ENCODE measurements at regions not wholly inside any gene's neighbourhood (a gene's known extent, or its start where the extent isn't known, plus 50 kb on each side); places are given as distances from the start of the nearest gene placed in this dataset.
A peak's percentile ranks its signal among the peaks of the same experiment; 100 is the strongest.
"Not testable (repeated sequence)": the region's sequence is repeated elsewhere in the genome, so short reads cannot be mapped to it uniquely, and the experiment has no call there.

- Mint-ChIP-seq H3K36me3 (peaks cover 0 to 14% (median 0%) of the 10 kb centered on the region in 3 donors), H3K4me1 (no peaks in the 10 kb centered on the region), H3K27ac (no peak overlapping the region), H3K9me3 (peaks cover 0 to 34% (median 18%) of the 10 kb centered on the region in 9 donors), H3K4me3 (no peak overlapping the region), H3K27me3 (peaks cover 2 to 7% (median 3%) of the 10 kb centered on the region in 5 donors)
- ATAC-seq (no peak), DNase-seq (no peak)
- POLR2A ChIA-PET, result no interaction called here
Observed at GRCh38 chr5:62795926-62796325, 217.3 kb downstream of the LRRC70 start.

GRCh38 chr5:62794456-62794855 is 215.8 kb downstream of the LRRC70 start:
- peaks cover 0 to 34% (median 18%) of the 10 kb centered on the region in 9 donors for H3K9me3 Mint-ChIP-seq
- POLR2A ChIA-PET, result no interaction called here
- ATAC-seq, result no peak
- no peak overlapping the region for H3K27ac Mint-ChIP-seq
- no peak overlapping the region for H3K4me3 Mint-ChIP-seq
- DNase-seq, result no peak
- H3K36me3 Mint-ChIP-seq, result peaks cover 0 to 14% (median 0%) of the 10 kb centered on the region in 3 donors
- H3K4me1 Mint-ChIP-seq, result no peaks in the 10 kb centered on the region
- H3K27me3 Mint-ChIP-seq, result peaks cover 3 to 14% (median 5%) of the 10 kb centered on the region in 5 donors

- no peaks in the 10 kb centered on the region for H3K36me3 Mint-ChIP-seq
- H3K4me3 Mint-ChIP-seq, result no peak overlapping the region
- no peak overlapping the region for H3K27ac Mint-ChIP-seq
- ATAC-seq (no peak), DNase-seq (no peak)
- no peaks in the 10 kb centered on the region for H3K4me1 Mint-ChIP-seq
- POLR2A ChIA-PET, result no interaction called here
- peaks cover 6 to 28% (median 9%) of the 10 kb centered on the region in 5 donors for H3K27me3 Mint-ChIP-seq
- peaks cover 0 to 11% (median 0%) of the 10 kb centered on the region in 9 donors for H3K9me3 Mint-ChIP-seq
Observed at GRCh38 chr5:62791059-62791458, 212.4 kb downstream of the LRRC70 start.

- DNase-seq, result no peak
- no peak overlapping the region for H3K27ac Mint-ChIP-seq
- no peaks in the 10 kb centered on the region for H3K4me1 Mint-ChIP-seq
- peaks cover 6 to 28% (median 9%) of the 10 kb centered on the region in 5 donors for H3K27me3 Mint-ChIP-seq
- POLR2A ChIA-PET, result no interaction called here
- H3K9me3 Mint-ChIP-seq, result peaks cover 0 to 6% (median 0%) of the 10 kb centered on the region in 9 donors
- no peak overlapping the region for H3K4me3 Mint-ChIP-seq
- ATAC-seq, result no peak
- no peaks in the 10 kb centered on the region for H3K36me3 Mint-ChIP-seq
Observed at GRCh38 chr5:62790348-62790747, 211.7 kb downstream of the LRRC70 start.

GRCh38 chr5:62786099-62786498 is 207.5 kb downstream of the LRRC70 start:
- no peak overlapping the region for H3K4me3 Mint-ChIP-seq
- H3K27ac Mint-ChIP-seq, result no peak overlapping the region
- POLR2A ChIA-PET, result no interaction called here
- H3K27me3 Mint-ChIP-seq, result peaks cover 5 to 24% (median 14%) of the 10 kb centered on the region in 5 donors
- ATAC-seq (no peak), DNase-seq (no peak)
- no peaks in the 10 kb centered on the region for H3K36me3 Mint-ChIP-seq
- H3K4me1 Mint-ChIP-seq, result no peaks in the 10 kb centered on the region
- H3K9me3 Mint-ChIP-seq, result no peaks in the 10 kb centered on the region

- peak overlapping the region in 1 of 10 donors; percentile 9 for H3K4me3 Mint-ChIP-seq
- ATAC-seq (no peak), DNase-seq (no peak)
- H3K9me3 Mint-ChIP-seq, result no peaks in the 10 kb centered on the region
- no peak overlapping the region for H3K27ac Mint-ChIP-seq
- peaks cover 5 to 20% (median 14%) of the 10 kb centered on the region in 5 donors for H3K27me3 Mint-ChIP-seq
- no peaks in the 10 kb centered on the region for H3K4me1 Mint-ChIP-seq
- POLR2A ChIA-PET, result no interaction called here
- H3K36me3 Mint-ChIP-seq, result no peaks in the 10 kb centered on the region
Observed at GRCh38 chr5:62785588-62785987, 207.0 kb downstream of the LRRC70 start.

GRCh38 chr5:62783374-62784057 is 204.9 kb downstream of the LRRC70 start:
- Mint-ChIP-seq H3K4me1 (peaks cover 0 to 5% (median under 1%) of the 10 kb centered on the region in 4 donors), H3K9me3 (no peaks in the 10 kb centered on the region), H3K4me3 (no peak overlapping the region), H3K36me3 (no peaks in the 10 kb centered on the region), H3K27me3 (peaks cover 2 to 14% (median 10%) of the 10 kb centered on the region in 5 donors), H3K27ac (peak overlapping the region in 1 of 10 donors; percentile 9)
- POLR2A ChIA-PET, result no interaction called here
- ATAC-seq (no peak), DNase-seq (no peak)

- ATAC-seq, result no peak
- POLR2A ChIA-PET, result no interaction called here
- H3K27ac Mint-ChIP-seq, result no peak overlapping the region
Observed at GRCh38 chr5:62780888-62781287, 202.3 kb downstream of the LRRC70 start.

GRCh38 chr5:62780230-62780629 is 201.6 kb downstream of the LRRC70 start:
- H3K36me3 Mint-ChIP-seq, result no peaks in the 10 kb centered on the region
- H3K4me1 Mint-ChIP-seq, result peaks cover 0 to 6% (median 2%) of the 10 kb centered on the region in 4 donors
- DNase-seq (no peak), ATAC-seq (no peak)
- H3K27ac Mint-ChIP-seq, result no peak overlapping the region
- POLR2A ChIA-PET, result no interaction called here
- H3K27me3 Mint-ChIP-seq, result peaks cover 0 to 14% (median 6%) of the 10 kb centered on the region in 5 donors
- H3K4me3 Mint-ChIP-seq, result no peak overlapping the region
- no peaks in the 10 kb centered on the region for H3K9me3 Mint-ChIP-seq

More at GRCh38 chr5:62780888-62781287, 202.3 kb downstream of the LRRC70 start:
- Mint-ChIP-seq H3K4me1 (peaks cover 0 to 6% (median 2%) of the 10 kb centered on the region in 4 donors), H3K4me3 (no peak overlapping the region), H3K36me3 (no peaks in the 10 kb centered on the region), H3K9me3 (no peaks in the 10 kb centered on the region), H3K27me3 (peaks cover 2 to 14% (median 6%) of the 10 kb centered on the region in 5 donors)
- DNase-seq, result no peak

- ATAC-seq, result no peak
- H3K27ac Mint-ChIP-seq, result no peak overlapping the region
- H3K4me1 Mint-ChIP-seq, result peaks cover 0 to 6% (median 2%) of the 10 kb centered on the region in 4 donors
- H3K9me3 Mint-ChIP-seq, result no peaks in the 10 kb centered on the region
- peaks cover 0 to 14% (median under 1%) of the 10 kb centered on the region in 5 donors for H3K27me3 Mint-ChIP-seq
- POLR2A ChIA-PET, result no interaction called here
- peak in 4 of 10 donors; percentile 1 to 36 (median 33) for DNase-seq
- H3K36me3 Mint-ChIP-seq, result no peaks in the 10 kb centered on the region
- H3K4me3 Mint-ChIP-seq, result no peak overlapping the region
Observed at GRCh38 chr5:62779010-62779422, 200.4 kb downstream of the LRRC70 start.

- no peak for ATAC-seq
- no peak overlapping the region for H3K27ac Mint-ChIP-seq
- peaks cover 0 to 14% (median 0%) of the 10 kb centered on the region in 5 donors for H3K27me3 Mint-ChIP-seq
- no peak overlapping the region for H3K4me3 Mint-ChIP-seq
- H3K4me1 Mint-ChIP-seq, result peaks cover 0 to 6% (median 2%) of the 10 kb centered on the region in 4 donors
- no peaks in the 10 kb centered on the region for H3K36me3 Mint-ChIP-seq
- H3K9me3 Mint-ChIP-seq, result no peaks in the 10 kb centered on the region
- DNase-seq, result peak in 1 of 10 donors; percentile 1
- POLR2A ChIA-PET, result no interaction called here
Observed at GRCh38 chr5:62778316-62779009, 199.8 kb downstream of the LRRC70 start.

- H3K27ac Mint-ChIP-seq, H3K36me3 Mint-ChIP-seq, H3K9me3 Mint-ChIP-seq, H3K4me1 Mint-ChIP-seq, H3K4me3 Mint-ChIP-seq, DNase-seq, POLR2A ChIA-PET, ATAC-seq: not testable (repeated sequence)
- H3K27me3 Mint-ChIP-seq, result peaks cover 0 to 14% (median 0%) of the 10 kb centered on the region in 5 donors
Observed at GRCh38 chr5:62777081-62777480, 198.5 kb downstream of the LRRC70 start.

GRCh38 chr5:62776592-62776991 is 198.0 kb downstream of the LRRC70 start:
- H3K9me3 Mint-ChIP-seq, POLR2A ChIA-PET, H3K4me3 Mint-ChIP-seq, H3K27ac Mint-ChIP-seq, H3K36me3 Mint-ChIP-seq, DNase-seq, ATAC-seq, H3K4me1 Mint-ChIP-seq: not testable (repeated sequence)
- H3K27me3 Mint-ChIP-seq, result peaks cover 0 to 12% (median 0%) of the 10 kb centered on the region in 5 donors

Measured in naive thymus-derived CD8-positive, alpha-beta T cell (primary cell).